Amniotic epithelial cell (primary cell): ENCODE measurements at regions not wholly inside any gene's neighbourhood (a gene's known extent, or its start where the extent isn't known, plus 50 kb on each side); places are given as distances from the start of the nearest gene placed in this dataset.
A peak's percentile ranks its signal among the peaks of the same experiment; 100 is the strongest.
"Not testable (repeated sequence)": the region's sequence is repeated elsewhere in the genome, so short reads cannot be mapped to it uniquely, and the experiment has no call there.

Source experiments
- DNase-seq: peaks from one replicate; pipeline ENCODE4 v3.0.0-alpha.2; 2010; ENCODE audit warnings: low read depth

GRCh38 chr4:189665712-189666305 is 274.9 kb upstream of the FRG1 start:
- DNase-seq, result not testable (repeated sequence)

GRCh38 chr4:189667386-189667785 is 273.3 kb upstream of the FRG1 start:
- DNase-seq, result not testable (repeated sequence)

- not testable (repeated sequence) for DNase-seq
These were observed 242.9 kb upstream of the FRG1 start for GRCh38 chr4:189697675-189698245.

- DNase-seq, result not testable (repeated sequence)
These were observed 237.7 kb upstream of the FRG1 start for GRCh38 chr4:189703000-189703399.

GRCh38 chr4:189706821-189707220 is 233.9 kb upstream of the FRG1 start:
- not testable (repeated sequence) for DNase-seq

GRCh38 chr4:189707227-189707626 is 233.4 kb upstream of the FRG1 start:
- DNase-seq, result not testable (repeated sequence)

- not testable (repeated sequence) for DNase-seq
These were observed 228.7 kb upstream of the FRG1 start for GRCh38 chr4:189711956-189712355.

GRCh38 chr4:189721016-189721993 is 219.4 kb upstream of the FRG1 start:
- DNase-seq, result not testable (repeated sequence)

DNA sequence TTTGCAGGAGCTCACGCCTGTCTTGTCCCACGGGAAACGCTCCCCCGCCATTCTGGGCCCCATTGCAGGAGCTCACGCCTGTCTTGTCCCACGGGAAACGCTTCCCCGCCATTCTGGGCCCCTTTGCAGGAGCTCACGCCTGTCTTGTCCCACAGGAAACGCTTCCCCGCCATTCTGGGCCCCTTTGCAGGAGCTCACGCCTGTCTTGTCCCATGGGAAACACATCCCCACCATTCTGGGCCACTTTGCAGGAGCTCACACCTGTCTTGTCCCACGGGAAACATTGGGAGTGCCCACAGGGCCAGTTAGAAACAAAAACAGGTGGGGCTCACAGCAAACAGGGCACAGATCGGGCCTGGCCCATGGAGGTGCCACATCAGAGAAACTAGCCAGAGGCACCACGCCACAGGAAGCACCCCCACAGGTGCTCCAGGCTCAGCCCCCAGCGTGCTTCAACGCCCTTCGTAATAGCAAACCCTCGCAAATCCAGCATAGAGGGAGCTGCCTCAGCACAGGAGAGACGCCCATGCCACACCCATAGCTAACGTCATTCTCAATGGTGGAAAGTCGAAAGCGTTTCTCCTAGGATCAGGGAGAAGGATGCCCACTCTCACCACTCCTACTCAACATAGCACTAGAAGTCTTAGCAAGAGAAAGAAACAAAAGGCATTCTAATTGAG is 218.2 kb upstream of the FRG1 start:
- peak; percentile 76 for DNase-seq

DNA sequence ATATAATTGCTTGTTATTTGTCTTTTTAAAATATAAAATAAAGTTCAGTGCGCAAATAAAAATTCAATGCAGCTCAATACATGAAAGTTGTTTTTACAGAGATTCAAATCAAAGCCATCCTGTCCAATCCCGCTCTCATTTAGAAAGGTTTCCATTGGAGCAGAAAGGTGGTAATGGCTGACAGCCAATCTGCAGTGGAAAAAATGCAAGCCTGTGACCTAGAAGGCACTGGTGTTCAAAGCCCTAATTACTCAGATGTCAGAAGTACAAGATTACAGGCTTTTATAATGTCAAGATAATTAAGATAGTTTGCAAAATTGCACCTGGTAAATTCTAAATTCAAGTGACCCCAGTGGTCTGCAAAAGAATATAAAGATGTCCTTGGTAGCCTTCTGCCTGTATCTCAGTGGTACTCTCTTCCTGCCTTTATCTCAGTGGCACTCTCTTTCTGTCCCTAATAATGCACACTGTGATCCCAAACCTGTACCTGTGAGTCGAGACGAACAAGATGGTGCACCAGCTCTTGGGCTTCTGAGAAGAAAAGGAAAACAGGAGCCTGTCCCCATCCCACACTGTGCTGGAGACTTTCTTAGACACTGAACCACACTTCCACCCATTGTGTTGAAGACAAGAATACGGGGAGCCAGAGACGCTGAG is 212.6 kb upstream of the FRG1 start:
- not testable (repeated sequence) for DNase-seq

DNA sequence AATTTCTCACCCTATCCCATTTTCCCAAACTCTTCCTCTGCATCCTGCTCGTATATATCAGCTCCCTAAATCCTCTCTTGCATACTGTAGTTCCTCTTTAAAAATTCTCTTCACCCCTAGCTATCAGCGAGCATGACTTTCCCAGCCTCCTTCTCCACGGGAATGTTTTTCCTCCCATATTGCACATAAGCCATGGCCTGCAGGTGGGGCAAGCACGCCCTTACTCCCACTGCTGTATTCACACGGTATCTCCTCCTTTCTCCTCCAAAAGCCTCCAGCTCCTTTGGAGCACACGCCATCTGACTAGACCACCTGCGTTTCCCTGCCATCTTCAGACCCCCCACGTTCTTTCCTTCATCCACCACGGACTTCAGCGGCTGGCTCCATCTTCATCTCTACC is 208.7 kb upstream of the FRG1 start:
- DNase-seq, result not testable (repeated sequence)

- not testable (repeated sequence) for DNase-seq
These were observed 207.2 kb upstream of the FRG1 start for GRCh38 chr4:189733507-189733906.

GRCh38 chr4:189734648-189735267 is 205.9 kb upstream of the FRG1 start:
- not testable (repeated sequence) for DNase-seq

DNA sequence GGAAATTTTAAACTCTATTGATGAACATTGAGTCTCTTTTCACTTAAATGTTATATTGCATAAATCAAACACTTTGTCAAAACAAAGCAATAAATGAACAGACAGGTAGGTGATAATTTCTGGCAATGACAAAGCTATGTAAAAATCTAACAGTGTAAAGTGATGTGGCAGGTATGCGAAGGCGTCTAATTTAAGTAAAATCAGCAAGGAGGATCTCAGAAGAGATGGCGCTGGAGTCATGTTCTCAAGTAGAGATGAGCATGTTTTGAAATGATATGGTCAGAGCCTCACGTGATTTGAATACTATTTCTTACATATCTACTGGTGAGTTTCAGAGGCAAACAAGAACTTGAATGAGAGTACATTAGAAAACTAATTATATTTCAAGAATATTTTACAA is 204.0 kb upstream of the FRG1 start:
- DNase-seq, result not testable (repeated sequence)

GRCh38 chr4:189740118-189740517 is 200.6 kb upstream of the FRG1 start:
- not testable (repeated sequence) for DNase-seq

GRCh38 chr4:189740873-189741272 is 199.8 kb upstream of the FRG1 start:
- no peak for DNase-seq

GRCh38 chr4:189753092-189753491 is 187.6 kb upstream of the FRG1 start:
- not testable (repeated sequence) for DNase-seq

DNA sequence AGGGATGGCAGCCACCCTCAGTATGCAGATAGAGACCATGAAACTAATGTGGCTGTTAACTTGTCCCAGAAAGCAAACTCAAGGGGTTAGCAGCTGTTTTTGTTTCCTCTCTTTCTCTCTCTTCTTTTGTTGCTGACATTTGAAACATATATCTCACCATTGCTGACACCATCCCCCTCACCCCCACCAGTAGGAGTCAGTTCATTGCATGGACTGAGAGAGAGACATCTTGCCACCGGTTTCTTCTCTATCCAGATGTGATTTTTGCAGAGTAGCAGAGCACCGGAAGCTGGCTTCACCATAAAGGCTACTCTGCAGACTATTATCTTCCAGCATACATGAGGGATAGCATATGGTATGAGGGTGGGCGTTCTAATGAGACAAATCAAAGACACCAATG is 177.1 kb upstream of the FRG1 start:
- no peak for DNase-seq

DNA sequence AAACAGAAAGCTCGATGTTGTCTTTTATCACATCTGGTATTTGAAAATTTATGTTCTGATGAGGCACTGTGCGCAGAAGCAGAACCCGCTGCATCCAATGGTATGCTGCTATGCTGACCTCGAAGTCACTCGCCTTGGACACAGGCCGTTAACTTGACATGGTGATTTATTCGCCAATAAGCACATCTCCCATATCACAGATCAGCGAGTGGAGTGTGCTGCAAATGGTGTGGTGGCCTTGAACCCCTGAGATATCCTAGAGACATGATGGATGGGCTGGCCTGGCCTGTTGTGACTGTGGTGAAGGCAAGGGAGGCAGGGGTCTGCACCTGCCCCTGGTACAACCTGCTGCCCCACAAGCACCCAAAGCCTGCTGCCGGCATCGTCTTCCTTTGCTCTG is 175.4 kb upstream of the FRG1 start:
- no peak for DNase-seq

DNA sequence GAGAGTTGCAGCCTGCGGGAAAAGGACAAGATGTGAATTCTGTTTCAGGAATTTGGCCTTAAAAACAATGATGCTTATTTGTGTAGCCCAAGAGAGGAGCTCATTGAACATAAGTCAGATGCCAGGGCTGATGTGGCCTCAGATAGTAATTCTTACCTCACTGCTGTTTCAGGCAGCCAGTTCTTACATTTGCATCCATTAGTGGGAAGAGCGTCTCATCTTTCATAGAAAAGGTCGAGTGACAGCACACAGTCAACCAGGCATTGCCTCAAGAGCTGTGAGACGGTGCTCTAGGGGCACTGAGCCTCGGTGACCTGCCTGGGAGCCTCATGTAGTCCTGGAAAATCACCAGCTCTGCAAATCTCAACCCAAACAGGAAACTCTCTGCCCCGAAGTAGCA is 174.9 kb upstream of the FRG1 start:
- no peak for DNase-seq

DNA sequence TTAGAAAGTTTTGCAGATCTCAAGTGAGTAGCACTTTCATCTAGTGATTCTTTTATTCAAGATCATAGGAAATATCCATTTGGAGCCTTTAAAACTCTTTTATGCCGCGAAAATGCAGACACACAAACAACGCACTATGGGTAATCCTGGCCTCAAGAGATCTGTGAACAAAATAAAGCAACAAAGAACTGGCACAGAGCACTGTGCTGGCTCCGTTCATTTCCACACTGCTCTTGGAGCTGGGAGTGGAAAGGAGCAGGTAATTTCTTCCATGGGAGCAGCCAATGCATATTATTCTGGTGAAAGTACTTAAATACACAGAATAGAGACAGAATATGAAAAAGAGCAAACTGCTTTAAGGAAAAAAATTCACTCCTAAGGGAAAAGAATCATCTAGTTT is 172.7 kb upstream of the FRG1 start:
- DNase-seq, result no peak
